ENCODE measurements at regions not wholly inside any gene's neighbourhood (a gene's known extent, or its start where the extent isn't known, plus 50 kb on each side); places are given as distances from the start of the nearest gene placed in this dataset.

- no peak for TF ChIP-seq JUN (IDR thresholded peaks at IDR 0.05; ENCODE audit: low read depth, low read length)
- no peak for TF ChIP-seq HDAC2 (IDR thresholded peaks at IDR 0.05; ENCODE audit: borderline replicate concordance in 1 of 2, low read depth in 2 of 2, low read length in 2 of 2)
- TF ChIP-seq POU5F1 (IDR thresholded peaks at IDR 0.05; ENCODE audit: low read depth, low read length): no peak
- H3K23ac ChIP-seq (ENCODE audit: insufficient read length): no peak overlapping the region
- H3K4ac ChIP-seq (replicated peaks; ENCODE audit: insufficient read length, low read depth, low read length): no peak overlapping the region
- WGBS, 2 experiments (ENCODE audit: extremely low coverage in 1 of 2, insufficient coverage in 1 of 2, insufficient read length in 1 of 2, insufficient replicate concordance in 2 of 2, low coverage in 1 of 2, low lambda C conversion rate in 2 of 2, missing lambda C conversion rate in 1 of 2): 90% methylated on average over 2 of the region's 2 CpGs; no CpG with 5 or more reads in 1 of the 2 experiments
- H4K20me1 ChIP-seq (replicated peaks in 1 of 2; ENCODE audit: control insufficient read depth in 1 of 2, insufficient read depth in 2 of 2, low read length in 2 of 2): no peaks in the 10 kb centered on the region
- no peaks in the 10 kb centered on the region for H3K79me2 ChIP-seq (ENCODE audit: control insufficient read depth in 1 of 2, insufficient read depth in 2 of 2, low read length in 2 of 2)
- no peak overlapping the region for H2BK20ac ChIP-seq (ENCODE audit: low read length)
- H2BK5ac ChIP-seq (ENCODE audit: low read depth, low read length): no peak overlapping the region
- FAIRE-seq (no peak), DNase-seq (ENCODE audit: low read depth in 1 of 2, low spot score in 2 of 2) (no peak)
- no peak overlapping the region for H4K8ac ChIP-seq (ENCODE audit: extremely low read depth, insufficient read depth, low read length)
- no peak overlapping the region for H4K5ac ChIP-seq (ENCODE audit: insufficient read length, low read depth, low read length)
- H3K27me3 ChIP-seq (replicated peaks in 1 of 4; ENCODE audit: control insufficient read depth in 3 of 4, extremely low read depth in 1 of 4, insufficient read depth in 3 of 4, low read length in 3 of 4): no peaks in the 10 kb centered on the region
- no peak overlapping the region for H3K14ac ChIP-seq (ENCODE audit: insufficient read length)
- H3K27ac ChIP-seq (ENCODE audit: low read depth, low read length): no peak overlapping the region
- H2AK5ac ChIP-seq (ENCODE audit: low read depth, low read length): no peak overlapping the region
- no peak overlapping the region for H2BK120ac ChIP-seq (replicated peaks; ENCODE audit: low read depth, low read length)
- CTCF ChIA-PET (ENCODE audit: partially characterized antibody): no interaction called here
- POLR2A ChIA-PET (ENCODE audit: partially characterized antibody): no interaction called here
- H3K9me3 ChIP-seq (ENCODE audit: insufficient read depth in 2 of 2, low read depth in 1 of 2, low read length in 1 of 2): no peaks in the 10 kb centered on the region
- no peak overlapping the region for H2BK12ac ChIP-seq (ENCODE audit: low read depth, low read length)
- no peak overlapping the region for H3K4me3 ChIP-seq (ENCODE audit: extremely low read depth in 1 of 4, insufficient read depth in 2 of 4, low read depth in 3 of 4, low read length in 4 of 4)
- H3K4me1 ChIP-seq (replicated peaks in 1 of 4; ENCODE audit: control insufficient read depth in 3 of 4, insufficient read depth in 4 of 4, low read length in 3 of 4): no peaks in the 10 kb centered on the region
- H3K23me2 ChIP-seq (ENCODE audit: low read depth, low read length): no peaks in the 10 kb centered on the region; the same call in 1 of the 2 replicates
- no peak overlapping the region for H2BK15ac ChIP-seq (ENCODE audit: low read length)
- no peak overlapping the region for H3K4me2 ChIP-seq (ENCODE audit: insufficient read depth in 1 of 2, low read depth in 2 of 2, low read length in 2 of 2)
- H3K18ac ChIP-seq (ENCODE audit: extremely low read depth, low read length): no peak overlapping the region
- H4K91ac ChIP-seq (replicated peaks; ENCODE audit: insufficient read length, low read length): no peak overlapping the region
- no peak overlapping the region for H2AFZ ChIP-seq (ENCODE audit: low read length)
- no peaks in the 10 kb centered on the region for H3K79me1 ChIP-seq (ENCODE audit: low read depth, low read length)
- no peaks in the 10 kb centered on the region for H3K36me3 ChIP-seq (ENCODE audit: control insufficient read depth in 2 of 4, insufficient read depth in 4 of 4, low read length in 3 of 4)
- no peak overlapping the region for H3K9ac ChIP-seq (replicated peaks in 1 of 4; ENCODE audit: extremely low read depth in 1 of 4, low read depth in 3 of 4, low read length in 3 of 4)
- no peak overlapping the region for H3K56ac ChIP-seq (replicated peaks; ENCODE audit: insufficient read length, low read depth, low read length)
These were observed 211.5 kb upstream of the GAS1 start for GRCh38 chr9:87158765-87159164.
